HG03565 (cell line): ENCODE measurements at regions not wholly inside any gene's neighbourhood (a gene's known extent, or its start where the extent isn't known, plus 50 kb on each side); places are given as distances from the start of the nearest gene placed in this dataset.
A peak's percentile ranks its signal among the peaks of the same experiment; 100 is the strongest.

Source experiments
- ATAC-seq: cut with Tn5 transposase; IDR thresholded peaks from one replicate; pipeline ENCODE4 v1.9.1; 2021; ENCODE audit warnings: mild to moderate bottlenecking, moderate library complexity; ENCODE audit not compliant: unreplicated experiment

GRCh38 chr4:119725011-119725410, 96.4 kb upstream of the PDE5A start:
- no peak for ATAC-seq

- ATAC-seq = no peak
Observed at GRCh38 chr4:119722670-119723069, 94.1 kb upstream of the PDE5A start.

GRCh38 chr4:119721878-119722277, 93.3 kb upstream of the PDE5A start:
- ATAC-seq = no peak

DNA sequence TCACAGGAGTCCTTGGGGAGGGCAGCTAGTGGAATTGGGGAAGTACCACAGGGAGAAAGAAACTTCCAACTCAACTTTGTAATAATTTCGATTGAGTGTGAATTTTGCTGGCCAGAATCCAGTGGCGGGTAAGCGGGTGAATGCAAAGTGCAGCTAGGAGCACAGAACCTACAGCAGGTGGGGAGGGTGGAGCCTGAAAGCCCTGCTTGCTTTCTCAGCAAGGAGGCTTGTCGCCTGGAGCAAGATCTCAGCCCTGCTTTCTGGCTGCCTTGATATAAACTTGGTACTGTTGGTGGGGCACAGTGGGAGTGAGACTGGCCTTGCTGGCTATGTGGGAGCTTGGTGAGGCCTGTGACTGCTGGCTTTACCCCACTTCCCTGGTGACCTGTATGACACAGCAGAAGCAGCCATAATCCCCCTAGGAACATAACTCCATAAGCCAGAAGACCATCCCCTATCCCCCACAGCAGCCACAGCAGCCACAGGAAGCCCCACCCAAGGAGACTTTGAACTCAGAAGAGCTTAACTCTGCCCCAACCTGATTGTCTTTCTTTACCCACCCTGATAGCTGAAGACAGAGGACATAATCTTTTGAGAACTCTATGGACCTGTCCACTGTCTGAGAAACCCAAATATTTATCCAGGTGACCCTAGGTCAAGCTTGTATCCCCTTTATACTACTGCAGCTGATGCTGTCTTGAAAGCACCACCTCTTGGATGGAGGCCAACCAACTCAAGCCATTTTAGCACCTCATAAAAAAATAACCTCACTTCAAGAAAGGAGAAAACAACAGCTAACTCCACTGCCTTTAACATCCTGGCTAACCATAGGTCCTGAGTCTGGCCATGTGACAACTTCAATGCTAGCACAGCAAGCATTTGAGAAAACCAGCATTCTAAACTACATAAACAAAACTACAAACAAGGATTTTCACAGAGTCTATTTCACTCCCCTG, 87.2 kb upstream of the PDE5A start:
- no peak for ATAC-seq

GRCh38 chr4:119709418-119709817, 80.8 kb upstream of the PDE5A start:
- no peak for ATAC-seq

GRCh38 chr4:119707336-119707735, 78.7 kb upstream of the PDE5A start:
- ATAC-seq = no peak

DNA sequence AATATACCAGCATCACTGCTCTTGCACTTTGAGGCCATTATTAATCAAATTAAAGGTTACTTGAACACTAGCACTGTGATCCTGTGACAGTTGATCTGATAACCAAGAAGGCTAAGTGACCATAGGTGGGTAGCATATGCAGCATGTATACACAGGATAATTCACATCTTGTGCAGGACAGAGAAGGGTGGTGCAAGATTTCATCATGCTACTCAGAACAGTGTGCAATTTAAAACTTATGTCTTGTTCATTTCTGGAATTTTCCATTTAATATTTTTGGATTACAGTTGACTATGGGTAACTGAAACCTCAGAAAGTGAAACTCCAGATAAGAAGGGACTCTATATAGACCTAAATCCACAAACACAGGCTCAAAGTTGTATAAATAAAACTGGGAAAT, 78.2 kb upstream of the PDE5A start:
- ATAC-seq = no peak

GRCh38 chr4:119697887-119698393, 69.3 kb upstream of the PDE5A start:
- ATAC-seq = peak; percentile 73

DNA sequence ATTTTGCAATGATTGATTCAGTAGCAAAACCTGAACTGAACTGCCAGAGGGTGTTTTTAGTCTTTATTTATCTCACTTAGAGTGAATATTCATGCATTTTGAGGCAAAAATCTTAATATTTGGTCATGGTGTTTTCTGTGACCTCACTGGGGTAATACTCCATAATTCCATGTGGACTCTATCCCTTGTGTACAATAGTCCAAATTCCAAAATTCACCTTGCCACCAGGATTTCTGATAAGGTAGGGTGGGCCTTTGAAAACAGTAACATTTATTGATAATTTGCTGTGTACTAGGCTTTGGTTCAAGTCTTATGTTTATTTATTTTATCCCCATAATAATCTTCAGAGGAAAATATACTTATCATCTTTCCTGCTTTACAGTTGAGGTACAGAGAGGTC, 68.4 kb upstream of the PDE5A start:
- no peak for ATAC-seq

DNA sequence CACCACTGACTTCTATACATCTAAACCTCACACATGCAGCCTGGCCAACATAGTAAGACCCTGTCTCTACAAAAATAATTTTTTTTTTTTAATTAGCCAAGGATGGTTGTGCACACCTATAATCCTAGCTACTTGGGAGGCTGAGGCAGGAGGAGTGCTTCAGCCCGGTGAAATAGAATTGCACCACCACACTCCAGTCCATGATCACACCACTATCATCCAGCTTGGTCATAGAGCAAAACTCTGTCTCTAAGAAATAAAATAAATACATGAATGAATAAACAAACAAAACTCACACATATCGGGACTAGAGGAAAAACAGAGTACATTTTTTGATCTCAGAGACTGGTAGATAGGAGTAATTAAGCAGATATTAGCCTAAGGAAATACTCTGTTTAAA, 66.6 kb upstream of the PDE5A start:
- no peak for ATAC-seq

DNA sequence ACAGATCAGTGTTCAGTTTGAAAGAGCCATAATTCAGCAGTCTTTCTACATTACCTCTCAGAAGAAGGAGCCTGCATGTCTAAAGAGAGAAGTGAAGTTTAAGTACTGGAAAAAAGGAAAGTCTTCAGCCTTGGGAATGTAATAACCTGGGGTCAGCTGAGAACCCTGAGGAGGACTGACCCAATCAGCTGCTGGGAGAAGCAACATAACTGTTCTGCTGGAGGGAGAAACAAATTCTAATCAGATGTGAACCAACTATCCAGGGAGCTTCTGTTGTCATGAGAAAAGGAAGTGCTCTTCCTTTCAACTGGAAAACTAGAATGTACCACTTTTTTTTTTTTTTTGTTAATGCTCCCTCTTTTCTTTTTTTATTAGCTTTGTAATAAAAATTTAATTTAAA, 64.5 kb upstream of the PDE5A start:
- ATAC-seq = no peak

GRCh38 chr4:119692001-119692400, 63.4 kb upstream of the PDE5A start:
- ATAC-seq = no peak

DNA sequence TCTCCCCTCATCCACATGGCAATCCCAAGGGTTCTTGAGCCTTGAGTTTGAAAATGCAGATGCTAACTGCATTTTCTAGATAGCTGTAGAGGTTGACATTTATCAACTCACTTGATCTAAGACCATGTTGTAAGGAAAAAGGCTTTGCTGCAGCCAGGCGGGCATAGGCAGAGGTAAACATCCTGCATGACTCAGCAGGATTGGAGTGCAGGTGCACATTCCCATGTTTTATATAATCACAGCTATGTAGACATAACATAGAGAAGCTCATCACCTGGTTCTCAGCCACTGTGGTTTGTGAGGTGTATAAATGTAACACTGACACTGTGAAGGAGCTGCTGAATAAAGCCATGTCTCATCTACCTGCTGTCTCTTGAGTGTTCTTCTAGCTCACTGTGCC, 62.3 kb upstream of the PDE5A start:
- no peak for ATAC-seq

- ATAC-seq = no peak
Observed at GRCh38 chr4:119688446-119688845, 59.8 kb upstream of the PDE5A start.

DNA sequence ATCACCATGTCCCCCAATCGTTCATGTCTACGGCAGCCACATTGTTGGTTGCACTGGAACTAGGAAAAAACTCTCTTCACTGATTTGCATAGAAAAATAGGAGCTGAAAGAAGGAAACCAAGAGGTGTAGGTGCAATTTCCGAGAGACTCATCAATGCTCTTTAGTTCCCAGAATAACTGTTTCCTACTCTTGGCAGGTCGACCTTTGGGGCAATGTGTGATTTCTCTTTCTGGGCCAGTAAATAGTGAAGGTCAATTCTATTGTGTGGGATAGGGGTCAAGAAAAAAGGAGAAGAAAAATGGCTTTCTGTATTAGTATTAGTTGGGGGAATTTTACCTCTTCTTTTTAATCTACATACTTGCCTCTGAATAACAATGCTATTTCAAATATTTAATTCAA, 55.9 kb upstream of the PDE5A start:
- ATAC-seq = no peak

GRCh38 chr4:119683518-119683917, 54.9 kb upstream of the PDE5A start:
- no peak for ATAC-seq

DNA sequence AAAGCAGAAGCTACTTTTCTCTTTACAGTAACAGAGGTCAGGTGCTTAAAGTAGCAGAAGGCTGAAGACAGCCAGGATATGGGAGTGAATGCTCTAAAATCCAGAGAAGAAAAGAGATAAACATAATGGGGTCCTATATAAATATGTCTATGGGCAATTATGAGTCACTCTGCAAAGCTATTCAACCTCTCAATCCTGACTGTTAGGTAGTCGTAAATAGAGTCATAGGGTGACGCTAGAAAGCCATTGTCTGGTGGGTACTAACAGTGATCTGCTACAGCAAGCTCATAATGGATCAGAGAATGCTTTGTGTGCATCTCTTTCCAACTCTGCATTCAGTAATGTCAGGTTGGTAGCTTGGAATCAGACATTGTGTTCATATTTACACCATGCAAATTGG, 53.5 kb upstream of the PDE5A start:
- no peak for ATAC-seq

DNA sequence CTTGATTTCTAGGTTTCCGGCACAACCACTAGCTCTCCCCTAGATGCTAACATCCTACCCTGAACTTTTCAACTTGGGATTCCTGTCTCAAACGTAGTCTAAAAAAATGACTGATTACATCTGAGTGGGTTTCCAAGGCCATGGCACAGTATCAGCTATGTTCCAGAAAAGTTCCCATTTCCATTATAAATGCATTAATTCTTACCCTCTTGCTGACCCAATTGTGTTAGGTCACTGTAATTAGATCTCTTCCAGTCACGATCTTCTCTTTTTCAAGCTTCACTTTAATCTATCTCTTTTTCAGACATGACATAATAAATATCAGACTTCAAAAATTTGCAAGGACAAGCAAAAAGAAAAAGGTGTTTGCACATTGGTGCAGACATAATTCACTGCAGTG, 50.6 kb upstream of the PDE5A start:
- no peak for ATAC-seq

- ATAC-seq = no peak
Observed at GRCh38 chr4:119678761-119679160, 50.2 kb upstream of the PDE5A start.
